SU-DHL-6 (cell line): ENCODE measurements at regions not wholly inside any gene's neighbourhood (a gene's known extent, or its start where the extent isn't known, plus 50 kb on each side); places are given as distances from the start of the nearest gene placed in this dataset.

Experiments used
- H2AFZ ChIP-seq: fragments of 200-600 bp; sonication (generic); 2 replicates; pipeline ENCODE4 v1.6.1; 2014; ENCODE audit warnings: low read depth, mild to moderate bottlenecking, moderate library complexity, mixed read lengths, antibody characterized with exemption, low read length; ENCODE audit not compliant: severe bottlenecking
- H3F3A ChIP-seq: fragments of 200-600 bp; shearing (Covaris generic); 2 replicates; pipeline ENCODE4 v1.6.0; 2016; ENCODE audit warnings: antibody characterized with exemption, mild to moderate bottlenecking; ENCODE audit not compliant: insufficient read depth
- H3K27ac ChIP-seq: fragments of 200-600 bp; sonication (generic); 2 replicates; pipeline ENCODE4 v1.5.1; 2016; ENCODE audit warnings: low read depth, mild to moderate bottlenecking, low read length, moderate library complexity, mixed read lengths
- H3K27me3 ChIP-seq: fragments of 200-600 bp; sonication (generic), shearing (Covaris generic); 2 replicates; pipeline ENCODE4 v1.6.0; 2014; ENCODE audit warnings: mild to moderate bottlenecking, low read length
- H3K36me3 ChIP-seq: fragments of 200-600 bp; sonication (generic); 2 replicates; pipeline ENCODE4 v1.6.1; 2014; ENCODE audit warnings: mild to moderate bottlenecking, low read length, mixed read lengths
- H3K4me2 ChIP-seq: fragments of 300-600, 200-600 bp; shearing (Covaris generic), sonication (generic); 2 replicates; pipeline ENCODE4 v1.6.0; 2014; ENCODE audit warnings: low read length, low read depth, mild to moderate bottlenecking; ENCODE audit not compliant: poor library complexity, severe bottlenecking
- H3K4me3 ChIP-seq: fragments of 200-600 bp; sonication (generic); 2 replicates; pipeline ENCODE4 v1.5.1; 2014; ENCODE audit warnings: antibody characterized with exemption, low read length, mild to moderate bottlenecking, mixed read lengths; ENCODE audit not compliant: insufficient read depth, poor library complexity, severe bottlenecking
- H3K79me2 ChIP-seq: fragments of 200-600 bp; sonication (generic); 2 replicates; pipeline ENCODE4 v1.6.1; 2014; ENCODE audit warnings: mild to moderate bottlenecking, low read length, moderate library complexity; ENCODE audit not compliant: insufficient read depth
- H3K9ac ChIP-seq: fragments of 200-600 bp; sonication (generic); 2 replicates; pipeline ENCODE4 v1.7.0; 2014; ENCODE audit warnings: mild to moderate bottlenecking, low read length
- H3K9me2 ChIP-seq: fragments of 200-600 bp; sonication (generic); replicated peaks from 2 replicates; pipeline ENCODE4 v1.6.1; 2014; ENCODE audit warnings: low read length; ENCODE audit not compliant: insufficient read depth
- H3K9me3 ChIP-seq: fragments of 200-600 bp; sonication (generic); 2 replicates; pipeline ENCODE4 v1.6.1; 2014; ENCODE audit warnings: low read length, mixed read lengths; ENCODE audit not compliant: insufficient read depth
- H4K20me1 ChIP-seq: fragments of 200-600 bp; sonication (generic); 2 replicates; pipeline ENCODE4 v1.6.1; 2014; ENCODE audit warnings: low read depth, mild to moderate bottlenecking, antibody characterized with exemption, low read length, moderate library complexity, mixed read lengths
- CTCF ChIP-seq: fragments of 200-600 bp; sonication (generic); IDR thresholded peaks from one replicate; pipeline ENCODE4 v1.5.1; 2017; ENCODE audit warnings: antibody characterized with exemption, mild to moderate bottlenecking, low read length, moderate library complexity; ENCODE audit not compliant: insufficient read depth, poor library complexity, severe bottlenecking
- EZH2phosphoT487 ChIP-seq: fragments of 200-600 bp; sonication (generic), shearing (Covaris generic); conservative IDR thresholded peaks from 2 replicates; pipeline ENCODE4 v1.6.1; 2018; ENCODE audit warnings: mild to moderate bottlenecking, antibody characterized with exemption, low read length, moderate library complexity, mixed read lengths

GRCh38 chr5:39586185-39586584, 161.4 kb upstream of the DAB2 start:
- Histone ChIP-seq H3K4me2 (no peak overlapping the region), H3K79me2 (no peaks in the 10 kb centered on the region), H4K20me1 (no peaks in the 10 kb centered on the region), H3K4me3 (no peak overlapping the region), H3K27ac (no peak overlapping the region), H3K9me3 (no peaks in the 10 kb centered on the region), H3K9ac (no peak overlapping the region), H3F3A (no peaks in the 10 kb centered on the region), H3K36me3 (no peaks in the 10 kb centered on the region), H3K9me2 (no peaks in the 10 kb centered on the region), H2AFZ (no peak overlapping the region), H3K27me3 (no peaks in the 10 kb centered on the region)
- no peak for TF ChIP-seq EZH2phosphoT487
- TF ChIP-seq CTCF: no peak

GRCh38 chr5:39584927-39585326, 160.1 kb upstream of the DAB2 start:
- H3K36me3 ChIP-seq: no peaks in the 10 kb centered on the region
- no peaks in the 10 kb centered on the region for H3K27me3 ChIP-seq
- no peak overlapping the region for H3K4me2 ChIP-seq
- H3K9me2 ChIP-seq: no peaks in the 10 kb centered on the region
- no peaks in the 10 kb centered on the region for H4K20me1 ChIP-seq
- H3K9ac ChIP-seq: no peak overlapping the region
- no peak overlapping the region for H2AFZ ChIP-seq
- H3F3A ChIP-seq: no peaks in the 10 kb centered on the region
- H3K79me2 ChIP-seq: no peaks in the 10 kb centered on the region
- no peak overlapping the region for H3K27ac ChIP-seq
- no peak for TF ChIP-seq CTCF
- no peak for TF ChIP-seq EZH2phosphoT487
- no peaks in the 10 kb centered on the region for H3K9me3 ChIP-seq
- no peak overlapping the region for H3K4me3 ChIP-seq

- Histone ChIP-seq H3K79me2 (no peaks in the 10 kb centered on the region), H3K9me2 (no peaks in the 10 kb centered on the region), H3K4me3 (no peak overlapping the region), H3F3A (no peaks in the 10 kb centered on the region), H2AFZ (no peak overlapping the region), H3K27ac (no peak overlapping the region), H3K4me2 (no peak overlapping the region), H4K20me1 (no peaks in the 10 kb centered on the region), H3K36me3 (no peaks in the 10 kb centered on the region), H3K9me3 (no peaks in the 10 kb centered on the region), H3K9ac (no peak overlapping the region), H3K27me3 (no peaks in the 10 kb centered on the region; the same call in 1 of the 2 replicates)
- no peak for TF ChIP-seq CTCF
- TF ChIP-seq EZH2phosphoT487: no peak
Observed at GRCh38 chr5:39580702-39581453, 156.1 kb upstream of the DAB2 start.
